UCSD-AML1 (cell line): ENCODE measurements at regions not wholly inside any gene's neighbourhood (a gene's known extent, or its start where the extent isn't known, plus 50 kb on each side); places are given as distances from the start of the nearest gene placed in this dataset.
"Not testable (repeated sequence)": the region's sequence is repeated elsewhere in the genome, so short reads cannot be mapped to it uniquely, and the experiment has no call there.

ENCODE experiments used
- DNase-seq: peaks from one replicate; lab custom pipeline; 2025; ENCODE audit not compliant: unreplicated experiment; lab: John Stamatoyannopoulos, UW

- DNase-seq = no peak
Measured at GRCh38 chr18:30713299-30713698, 329.2 kb downstream of the DSC3 start.

GRCh38 chr18:30712383-30712782, 330.2 kb downstream of the DSC3 start:
- DNase-seq = no peak

DNA sequence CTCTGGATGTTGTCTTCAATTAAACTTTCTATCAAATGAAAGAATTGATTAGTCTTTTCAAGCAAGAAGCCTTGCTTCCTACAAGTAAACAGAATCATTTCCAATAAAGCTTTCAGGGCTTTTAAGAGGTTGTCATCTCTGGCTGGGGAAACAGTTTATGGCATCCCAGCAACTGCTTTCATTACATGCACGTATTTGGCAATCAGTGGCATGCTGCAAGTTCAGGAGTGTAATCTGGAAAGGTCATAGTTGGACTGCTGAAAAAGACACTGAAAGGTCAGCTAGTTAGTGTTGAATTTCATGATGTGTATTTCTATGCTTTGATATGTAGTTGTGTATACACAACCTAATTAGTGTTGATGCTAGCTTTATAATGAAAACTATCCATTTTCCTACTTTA, 332.9 kb downstream of the DSC3 start:
- no peak for DNase-seq

- DNase-seq = no peak
Measured at GRCh38 chr18:30705943-30706342, 336.6 kb downstream of the DSC3 start.

- no peak for DNase-seq
Measured at GRCh38 chr18:30698571-30698970, 344.0 kb downstream of the DSC3 start.

DNA sequence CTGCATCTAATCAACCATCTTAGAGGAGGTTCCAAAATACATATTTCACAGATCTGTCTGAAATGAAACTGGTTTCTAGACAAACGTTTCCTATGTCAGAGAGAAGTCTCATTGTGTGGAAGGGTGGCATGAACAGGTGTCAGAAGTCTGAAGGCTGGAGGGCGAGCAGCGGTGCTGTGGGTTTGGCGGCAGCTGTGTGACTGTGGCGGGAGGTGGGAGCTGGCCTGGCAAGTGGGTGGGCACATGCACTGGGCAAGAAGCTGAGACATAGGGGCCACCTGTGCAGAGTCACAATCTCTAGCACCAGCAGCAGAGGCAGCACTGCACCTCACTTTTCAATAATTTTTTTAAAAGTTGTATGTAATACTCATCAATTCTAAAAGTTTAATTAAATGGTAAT, 346.3 kb downstream of the DSC3 start:
- DNase-seq = no peak

DNA sequence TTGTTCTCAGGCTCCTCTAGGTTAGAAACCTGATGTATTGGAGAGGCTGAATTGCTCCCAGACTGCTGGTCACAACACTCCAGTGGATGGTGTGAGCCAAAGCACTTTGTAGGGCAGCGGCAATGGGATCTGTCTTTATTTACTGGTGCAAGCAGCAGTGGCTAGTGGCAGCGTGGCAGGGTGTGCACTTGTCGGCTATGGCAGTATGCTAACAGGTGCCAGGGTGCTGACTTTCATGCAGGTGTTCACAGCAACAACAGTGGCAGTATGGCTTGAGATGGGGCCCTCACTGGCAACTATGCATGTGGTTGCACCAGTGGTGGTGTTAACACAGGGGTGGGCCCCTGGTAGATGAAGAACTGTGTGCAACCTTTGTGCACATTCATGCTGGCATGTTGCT, 347.8 kb downstream of the DSC3 start:
- no peak for DNase-seq

DNA sequence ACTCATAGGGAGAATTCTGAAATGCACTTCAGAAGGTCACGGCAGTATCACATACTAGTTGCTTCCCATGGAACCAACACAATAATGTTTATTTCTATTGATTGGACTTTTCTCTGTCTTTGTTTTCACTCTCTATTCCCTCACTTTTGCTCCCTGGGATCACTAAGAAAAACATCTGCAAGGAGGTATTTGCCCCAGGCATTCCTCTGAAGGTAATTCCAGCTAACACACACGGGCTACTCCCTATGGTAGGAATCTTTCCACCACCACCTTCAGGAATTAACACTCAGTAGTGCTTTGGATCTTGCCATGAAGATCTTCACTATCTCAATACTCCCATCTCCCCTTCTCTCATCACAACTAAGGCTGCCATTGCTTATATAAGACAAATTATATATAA, 353.3 kb downstream of the DSC3 start:
- no peak for DNase-seq

DNA sequence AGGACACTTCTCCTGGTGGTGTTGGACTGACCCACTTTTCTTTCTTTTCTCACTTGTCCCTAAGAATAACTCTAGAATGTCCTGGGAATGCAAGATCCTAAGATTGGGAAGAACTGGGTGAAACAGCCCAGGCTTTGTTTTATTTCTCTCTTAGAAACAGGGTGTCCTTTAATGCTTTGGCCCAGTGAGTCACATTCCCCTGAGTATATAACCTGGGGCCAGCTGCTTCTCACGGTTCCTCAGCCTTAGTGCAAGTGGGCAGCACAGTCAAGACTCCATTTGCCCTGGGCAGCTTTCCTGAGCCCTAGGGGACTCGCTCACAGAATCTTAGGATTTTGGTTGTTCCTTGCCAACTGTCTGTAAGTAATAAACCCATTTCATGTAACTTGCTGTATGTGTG, 355.0 kb downstream of the DSC3 start:
- DNase-seq = no peak

- DNase-seq = no peak
Measured at GRCh38 chr18:30684825-30685481, 357.6 kb downstream of the DSC3 start.

- DNase-seq = no peak
Measured at GRCh38 chr18:30683836-30684235, 358.7 kb downstream of the DSC3 start.

DNA sequence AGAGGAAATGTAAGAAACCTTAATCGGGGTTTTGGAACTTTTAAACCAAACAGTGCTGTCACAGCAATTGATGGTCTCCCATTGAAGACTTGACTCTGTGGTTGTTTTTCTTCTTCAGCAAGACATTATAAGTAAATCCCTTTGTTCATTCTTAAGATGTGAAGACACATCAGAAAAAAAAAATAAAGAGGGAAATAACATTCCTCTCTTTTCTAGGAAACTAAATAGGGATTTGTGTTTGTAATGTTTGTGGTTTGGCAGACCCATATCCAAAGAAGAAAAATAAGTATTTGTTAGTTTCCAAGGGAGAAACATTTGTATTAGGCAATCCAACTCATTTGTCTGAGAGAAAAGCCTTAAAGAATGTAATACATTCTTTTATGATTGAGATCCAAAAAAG, 359.9 kb downstream of the DSC3 start:
- no peak for DNase-seq

GRCh38 chr18:30679285-30679930, 363.1 kb downstream of the DSC3 start:
- DNase-seq = no peak

DNA sequence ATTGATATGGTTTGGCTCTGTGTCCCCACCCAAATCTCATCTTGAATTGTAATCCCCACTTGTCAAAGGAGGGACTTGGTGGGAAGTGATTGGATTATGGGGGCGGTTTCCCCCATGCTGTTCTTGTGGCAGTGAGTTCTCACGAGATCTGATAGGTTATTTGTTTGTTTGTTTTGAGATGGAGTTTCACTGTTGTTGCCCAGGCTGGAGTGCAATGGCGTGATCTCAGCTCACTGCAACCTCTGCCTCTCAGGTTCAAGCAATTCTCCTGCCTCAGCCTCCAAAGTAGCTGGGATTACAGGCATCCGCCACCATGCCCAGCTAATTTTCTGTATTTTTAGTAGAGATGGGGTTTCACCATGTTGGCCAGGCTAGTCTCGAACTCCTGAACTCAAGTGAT, 364.7 kb downstream of the DSC3 start:
- DNase-seq = not testable (repeated sequence)

DNA sequence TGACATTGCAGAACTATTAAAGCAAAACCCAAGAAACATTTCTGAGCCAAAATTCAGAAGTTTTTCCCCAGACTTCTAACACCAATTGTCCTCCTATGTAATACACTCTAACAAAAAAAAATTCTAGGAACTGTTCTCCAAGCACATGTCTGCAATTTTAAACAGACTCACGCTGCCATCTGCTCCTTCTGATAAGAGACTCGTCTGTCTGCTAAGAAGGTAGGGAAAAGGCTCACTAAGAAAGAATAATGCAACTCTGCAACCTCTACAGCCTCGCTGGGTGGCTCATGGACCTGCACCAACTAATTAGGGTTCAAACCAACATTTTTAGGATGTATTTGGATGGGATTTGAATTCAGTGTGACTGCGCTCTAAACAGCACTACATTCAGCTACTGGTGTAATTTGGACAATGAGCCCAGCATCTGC, 366.5 kb downstream of the DSC3 start:
- DNase-seq = no peak

GRCh38 chr18:30675493-30675892, 367.0 kb downstream of the DSC3 start:
- no peak for DNase-seq

- no peak for DNase-seq
Measured at GRCh38 chr18:30675072-30675471, 367.5 kb downstream of the DSC3 start.

DNA sequence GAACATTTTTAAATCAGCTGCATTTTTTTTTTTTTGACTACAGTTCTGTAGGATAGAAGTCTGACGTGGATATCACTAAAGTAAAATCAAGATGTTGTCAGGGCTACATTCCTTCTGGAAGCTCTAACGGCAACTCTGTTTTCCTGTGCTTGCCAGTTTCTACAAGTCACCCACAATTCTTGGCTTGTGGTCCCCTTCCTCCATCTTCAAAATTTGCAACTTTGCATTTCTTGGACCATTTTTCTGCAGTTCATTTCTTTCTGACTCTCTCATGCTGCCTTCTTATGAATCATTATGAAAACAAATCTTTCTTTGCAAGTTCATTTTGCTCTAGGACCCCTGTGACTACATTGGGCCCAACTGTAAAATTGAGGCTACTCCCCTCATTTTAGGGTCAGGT, 367.9 kb downstream of the DSC3 start:
- no peak for DNase-seq

- not testable (repeated sequence) for DNase-seq
Measured at GRCh38 chr18:30672439-30672838, 370.1 kb downstream of the DSC3 start.

DNA sequence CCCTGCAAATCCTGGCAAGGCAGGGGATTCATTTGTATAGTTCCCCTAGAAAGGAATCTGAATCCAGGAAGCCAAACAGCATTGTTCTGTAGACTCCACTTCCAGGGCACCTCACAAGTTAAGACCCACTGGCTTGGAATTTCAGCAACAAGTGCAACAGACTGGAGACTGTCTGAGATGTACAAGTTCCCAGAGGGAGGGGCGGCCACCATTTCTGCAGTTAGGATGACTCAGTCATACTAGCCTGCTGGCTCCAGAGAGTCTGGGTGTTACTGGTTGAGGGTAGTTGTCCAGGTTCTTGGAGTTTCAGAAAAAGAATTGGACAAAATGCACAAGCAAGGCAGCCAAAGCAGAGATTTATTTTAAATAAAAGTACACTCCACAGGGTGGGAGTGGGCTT, 384.2 kb downstream of the DSC3 start:
- DNase-seq = no peak

GRCh38 chr18:30652387-30652786, 390.2 kb downstream of the DSC3 start:
- DNase-seq = no peak

DNA sequence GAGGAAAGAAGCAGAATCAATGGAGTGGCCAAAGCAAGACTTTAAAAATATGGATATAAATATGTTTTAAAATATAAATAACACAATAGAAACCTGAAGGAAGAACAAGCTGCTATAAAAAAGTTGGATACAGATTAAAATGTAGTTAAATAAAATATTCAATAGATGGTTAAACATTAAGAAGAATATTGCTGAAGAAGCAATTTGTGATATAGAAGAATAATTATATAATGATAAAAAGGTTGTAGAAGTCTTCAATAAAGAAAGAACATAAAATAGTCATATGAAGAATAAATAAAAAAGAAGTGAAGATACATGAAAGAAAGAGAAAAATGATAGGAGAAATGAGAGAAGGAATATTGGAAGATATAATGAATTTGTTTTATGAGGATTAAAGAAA, 392.0 kb downstream of the DSC3 start:
- no peak for DNase-seq

- DNase-seq = no peak
Measured at GRCh38 chr18:30644158-30644557, 398.4 kb downstream of the DSC3 start.
